Osteoblast (primary cell): ENCODE measurements at regions not wholly inside any gene's neighbourhood (a gene's known extent, or its start where the extent isn't known, plus 50 kb on each side); places are given as distances from the start of the nearest gene placed in this dataset.

Experiments used
- DNase-seq: peaks from one replicate; pipeline ENCODE4 v3.0.0; 2011; ENCODE audit warnings: low spot score, mixed read lengths; ENCODE audit not compliant: insufficient read length; ENCODE audit errors: missing footprints
- H2AFZ ChIP-seq: 2 replicates; pipeline ENCODE4 v1.6.0; 2011; ENCODE audit warnings: mild to moderate bottlenecking, low read length
- H3K27ac ChIP-seq: 2 replicates; pipeline ENCODE4 v1.5.1; 2011; ENCODE audit warnings: mild to moderate bottlenecking, low read depth, low read length, moderate library complexity
- H3K27me3 ChIP-seq: 2 replicates; pipeline ENCODE4 v1.6.0; 2012; ENCODE audit warnings: mild to moderate bottlenecking, control low read depth, inconsistent platforms, low read length, moderate library complexity; ENCODE audit not compliant: insufficient read depth
- H3K36me3 ChIP-seq: 2 replicates; pipeline ENCODE4 v1.5.1; 2011; ENCODE audit warnings: mild to moderate bottlenecking, low read length, control low read depth, moderate library complexity; ENCODE audit not compliant: insufficient read depth
- H3K4me1 ChIP-seq: 2 replicates; pipeline ENCODE4 v1.5.1; 2011; ENCODE audit warnings: mild to moderate bottlenecking, low read length, control low read depth, moderate library complexity; ENCODE audit not compliant: insufficient read depth
- H3K4me2 ChIP-seq: 2 replicates; pipeline ENCODE4 v1.6.0; 2011; ENCODE audit warnings: mild to moderate bottlenecking, low read length; ENCODE audit not compliant: insufficient read depth
- H3K4me3 ChIP-seq: fragments of 200-600 bp; sonication (generic); 3 replicates; pipeline ENCODE4 v1.5.1; 2012; ENCODE audit warnings: mild to moderate bottlenecking, low read length, inconsistent platforms; ENCODE audit not compliant: insufficient read depth
- H3K79me2 ChIP-seq: 2 replicates; pipeline ENCODE4 v1.6.0; 2012; ENCODE audit warnings: mild to moderate bottlenecking, low read length, control low read depth, inconsistent platforms; ENCODE audit not compliant: insufficient read depth
- H3K9me3 ChIP-seq: 2 replicates; pipeline ENCODE4 v1.5.1; 2011; ENCODE audit warnings: low read depth, low read length, control low read depth
- H4K20me1 ChIP-seq: 2 replicates; pipeline ENCODE4 v1.6.0; 2012; ENCODE audit warnings: mild to moderate bottlenecking, low read length, control low read depth; ENCODE audit not compliant: insufficient read depth
- CTCF ChIP-seq: IDR thresholded peaks from 2 replicates; pipeline ENCODE4 v1.5.1; 2011; ENCODE audit warnings: mild to moderate bottlenecking, low read depth, low read length, moderate library complexity; ENCODE audit errors: extremely low read depth

- no peaks in the 10 kb centered on the region for H3K79me2 ChIP-seq
- H3K4me2 ChIP-seq, result no peak overlapping the region
- H3K4me1 ChIP-seq, result no peaks in the 10 kb centered on the region
- no peaks in the 10 kb centered on the region for H3K27me3 ChIP-seq
- H3K4me3 ChIP-seq, result no peak overlapping the region
- H4K20me1 ChIP-seq, result no peaks in the 10 kb centered on the region
- H3K27ac ChIP-seq, result no peak overlapping the region
- no peak for DNase-seq
- TF ChIP-seq CTCF, result no peak
- H3K9me3 ChIP-seq, result no peaks in the 10 kb centered on the region
- H2AFZ ChIP-seq, result no peak overlapping the region
- H3K36me3 ChIP-seq, result no peaks in the 10 kb centered on the region
These were observed 96.0 kb upstream of the CPLX2 start for GRCh38 chr5:175775416-175775815.

- no peaks in the 10 kb centered on the region for H3K4me1 ChIP-seq
- H3K27ac ChIP-seq, result no peak overlapping the region
- no peaks in the 10 kb centered on the region for H3K27me3 ChIP-seq
- no peak overlapping the region for H3K4me2 ChIP-seq
- no peaks in the 10 kb centered on the region for H3K36me3 ChIP-seq
- no peak for DNase-seq
- H3K4me3 ChIP-seq, result no peak overlapping the region
- TF ChIP-seq CTCF, result no peak
- no peaks in the 10 kb centered on the region for H3K9me3 ChIP-seq
- H4K20me1 ChIP-seq, result no peaks in the 10 kb centered on the region
- no peak overlapping the region for H2AFZ ChIP-seq
- no peaks in the 10 kb centered on the region for H3K79me2 ChIP-seq
These were observed 92.4 kb upstream of the CPLX2 start for GRCh38 chr5:175778951-175779503.

- Histone ChIP-seq H3K27ac (no peak overlapping the region), H4K20me1 (no peaks in the 10 kb centered on the region), H3K27me3 (no peaks in the 10 kb centered on the region), H2AFZ (no peak overlapping the region), H3K4me1 (no peaks in the 10 kb centered on the region), H3K79me2 (no peaks in the 10 kb centered on the region), H3K4me3 (no peak overlapping the region), H3K4me2 (no peak overlapping the region), H3K36me3 (no peaks in the 10 kb centered on the region), H3K9me3 (no peaks in the 10 kb centered on the region)
- no peak for TF ChIP-seq CTCF
- DNase-seq, result no peak
These were observed 87.6 kb upstream of the CPLX2 start for GRCh38 chr5:175783739-175784138.

GRCh38 chr5:175784230-175784629, 87.1 kb upstream of the CPLX2 start:
- no peak for DNase-seq
- H3K4me2 ChIP-seq, result no peak overlapping the region
- no peaks in the 10 kb centered on the region for H3K27me3 ChIP-seq
- no peak overlapping the region for H2AFZ ChIP-seq
- H3K4me1 ChIP-seq, result no peaks in the 10 kb centered on the region
- no peaks in the 10 kb centered on the region for H3K36me3 ChIP-seq
- H3K4me3 ChIP-seq, result no peak overlapping the region
- no peak for TF ChIP-seq CTCF
- H3K27ac ChIP-seq, result no peak overlapping the region
- H4K20me1 ChIP-seq, result no peaks in the 10 kb centered on the region
- no peaks in the 10 kb centered on the region for H3K9me3 ChIP-seq
- H3K79me2 ChIP-seq, result no peaks in the 10 kb centered on the region
